Heart left ventricle (tissue), 16 donors: ENCODE measurements at regions not wholly inside any gene's neighbourhood (a gene's known extent, or its start where the extent isn't known, plus 50 kb on each side); places are given as distances from the start of the nearest gene placed in this dataset.

Experiments used
- ATAC-seq, 4 donors: fragments of 200-7000 bp; cut with Tn5 transposase; one replicate each; pipeline ENCODE4 v1.9.1; 2020 to 2022; ENCODE audit warnings: moderate library complexity in 4 of 4, mild to moderate bottlenecking in 3 of 4, moderate number of reproducible peaks in 1 of 4
- DNase-seq, 5 donors: peaks; one replicate each; pipeline ENCODE4 v3.0.0-alpha.2; 2020
- H3K27ac ChIP-seq, 12 donors: fragments of 200-600 bp; sonication (generic) in 4 of 12; one replicate each; pipeline versions ENCODE4 v1.5.0 to v1.8.0; 2016 to 2022; ENCODE audit warnings: mild to moderate bottlenecking in 2 of 12
- H3K27me3 ChIP-seq, 9 donors: fragments of 200-600 bp; sonication (generic) in 2 of 9; one replicate each; pipeline versions ENCODE4 v1.5.1 to v1.8.0; 2016 to 2022; ENCODE audit warnings: mild to moderate bottlenecking in 3 of 9
- H3K36me3 ChIP-seq, 9 donors: fragments of 200-600 bp; sonication (generic) in 2 of 9; one replicate each; pipeline versions ENCODE4 v1.5.0 to v1.8.0; 2018 to 2022; ENCODE audit warnings: mild to moderate bottlenecking in 2 of 9
- H3K4me1 ChIP-seq, 12 donors: fragments of 200-600 bp; sonication (generic) in 4 of 12; one replicate each; pipeline versions ENCODE4 v1.5.0 to v1.8.0; 2016 to 2022; ENCODE audit warnings: mild to moderate bottlenecking in 3 of 12
- H3K4me3 ChIP-seq, 12 donors: fragments of 200-600 bp; sonication (generic) in 4 of 12; one replicate each; pipeline versions ENCODE4 v1.5.0 to v1.8.0; 2017 to 2022; ENCODE audit warnings: mild to moderate bottlenecking in 9 of 12, moderate library complexity in 4 of 12
- H3K9me3 ChIP-seq, 12 donors: fragments of 200-600 bp; sonication (generic) in 4 of 12; one replicate each; pipeline versions ENCODE4 v1.5.0 to v1.8.0; 2016 to 2022; ENCODE audit warnings: mild to moderate bottlenecking in 1 of 12
- POLR2A ChIP-seq, 2 donors: fragments of 450-650 bp; IDR thresholded peaks; one replicate each; pipeline ENCODE4 v1.6.1; 2017; ENCODE audit warnings: antibody characterized with exemption in 2 of 2, mild to moderate bottlenecking in 2 of 2, moderate library complexity in 2 of 2
- WGBS, 4 donors: extraction: QIAGEN DNeasy Blood & Tissue Kit in 2 of 4; methylation state at CpG; one replicate each; pipeline versions ENCODE4 v1.1.5 to v1.1.7; 2013 to 2018; 5-methylcytosine and 5-hydroxymethylcytosine counted together
- intact Hi-C, 10 donors: fragments of 100-400 bp; cut with DNase I; formaldehyde crosslinking; loops; one replicate each; pipeline versions ENCODE4 v1.11.1 to v1.14.2; 2022
- TF ChIP-seq, protein P1 (sequence below), 12 donors: fragments of 200-600 bp; sonication (generic) in 4 of 12; IDR thresholded peaks; one replicate each; pipeline versions ENCODE4 v1.5.0 to v1.8.0; 2018 to 2022; ENCODE audit warnings: antibody characterized with exemption in 12 of 12, mild to moderate bottlenecking in 5 of 12
- donor health status: ischemic (EF 13 %, LVEDD 7.1; RV severe dilation, severe dysfunction).
- donor health status: healthy with polysubstance abuse.
- donor health status: DM: no; HTN: yes; CAD: no.
- donor health status: DM: no; HTN: no; CAD: no.
- donor health status: ischemic (EF 25% LVEDD 6.9; RV normal size, moderate dysfunction).
- donor health status: ischemic (EF 25% LVEDD 5.7; RV mildly dilated, moderate dysfunction).
- donor health status: healthy.
- donor health status: DM: yes; HTN: yes; CAD: no.
- donor health status: ischemic (EF 35%, LVEDD 5.7; RV mildly dilated, moderate dysfunction).
- donor health status: nonischemic (EF 11% LVEDD 7.7; RV severe dilation, severe dysfunction).
- donor health status: DM: yes; HTN: yes; CAD: no.
- donor health status: PGD.
- donor health status: ischemic (EF 29% LVEDD 5.4; RV normal size, mild dysfunction).
- donor health status: nonischemic (EF 23%, LVEDD 6.1; RV moderate dilation, normal function).

GRCh38 chr19:56934438-56935090 is 94.0 kb upstream of the PEG3 start:
- ATAC-seq, result no peak
- no peak for TF ChIP-seq POLR2A (IDR thresholded peaks at IDR 0.05)
- TF ChIP-seq, protein P1, sequence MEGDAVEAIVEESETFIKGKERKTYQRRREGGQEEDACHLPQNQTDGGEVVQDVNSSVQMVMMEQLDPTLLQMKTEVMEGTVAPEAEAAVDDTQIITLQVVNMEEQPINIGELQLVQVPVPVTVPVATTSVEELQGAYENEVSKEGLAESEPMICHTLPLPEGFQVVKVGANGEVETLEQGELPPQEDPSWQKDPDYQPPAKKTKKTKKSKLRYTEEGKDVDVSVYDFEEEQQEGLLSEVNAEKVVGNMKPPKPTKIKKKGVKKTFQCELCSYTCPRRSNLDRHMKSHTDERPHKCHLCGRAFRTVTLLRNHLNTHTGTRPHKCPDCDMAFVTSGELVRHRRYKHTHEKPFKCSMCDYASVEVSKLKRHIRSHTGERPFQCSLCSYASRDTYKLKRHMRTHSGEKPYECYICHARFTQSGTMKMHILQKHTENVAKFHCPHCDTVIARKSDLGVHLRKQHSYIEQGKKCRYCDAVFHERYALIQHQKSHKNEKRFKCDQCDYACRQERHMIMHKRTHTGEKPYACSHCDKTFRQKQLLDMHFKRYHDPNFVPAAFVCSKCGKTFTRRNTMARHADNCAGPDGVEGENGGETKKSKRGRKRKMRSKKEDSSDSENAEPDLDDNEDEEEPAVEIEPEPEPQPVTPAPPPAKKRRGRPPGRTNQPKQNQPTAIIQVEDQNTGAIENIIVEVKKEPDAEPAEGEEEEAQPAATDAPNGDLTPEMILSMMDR (IDR thresholded peaks at IDR 0.05), result no peak

DNA sequence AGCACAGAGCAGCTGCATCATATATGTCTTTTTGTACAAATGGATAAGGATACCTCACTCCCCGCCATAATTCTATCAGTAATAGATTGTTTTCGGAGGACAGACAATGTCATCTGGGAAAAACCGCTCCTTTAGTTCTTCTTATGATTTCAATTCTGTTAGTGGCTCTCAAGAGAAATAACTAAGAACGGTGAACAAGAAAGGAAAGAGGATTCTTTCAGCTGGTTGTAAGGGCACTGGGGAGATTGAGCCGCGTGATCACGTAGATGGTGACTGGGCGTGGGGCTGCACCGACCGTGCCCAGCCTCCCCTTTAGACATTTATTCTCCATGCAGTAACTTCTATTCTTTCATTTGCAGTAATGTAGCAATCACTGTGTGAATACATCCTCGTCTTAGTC is 99.4 kb upstream of the PEG3 start:
- Histone ChIP-seq H3K4me3 (no peak overlapping the region), H3K27me3 (peaks cover 0 to 27% (median 0%) of the 10 kb centered on the region in 9 donors), H3K36me3 (no peaks in the 10 kb centered on the region), H3K9me3 (peaks cover 0 to 20% (median 0%) of the 10 kb centered on the region in 12 donors), H3K4me1 (no peaks in the 10 kb centered on the region), H3K27ac (no peak overlapping the region)
- DNase-seq (no peak), ATAC-seq (no peak)
- TF ChIP-seq POLR2A (IDR thresholded peaks at IDR 0.05), result no peak
- 87 to 91% (median 88%) methylated on average over 11 of the region's 11 CpGs for WGBS, 4 donors
- intact Hi-C loops, result no loop called here

More at GRCh38 chr19:56934438-56935090, 94.0 kb upstream of the PEG3 start:
- Histone ChIP-seq H3K4me3 (no peak overlapping the region), H3K27ac (no peak overlapping the region), H3K4me1 (no peaks in the 10 kb centered on the region), H3K36me3 (no peaks in the 10 kb centered on the region), H3K9me3 (peaks cover 0 to 19% (median 0%) of the 10 kb centered on the region in 12 donors), H3K27me3 (peaks cover 0 to 9% (median 0%) of the 10 kb centered on the region in 9 donors)
- DNase-seq, result no peak
- intact Hi-C loops, result no loop called here
- WGBS, 4 donors, result 79 to 82% (median 81%) methylated on average over 9 of the region's 9 CpGs

DNA sequence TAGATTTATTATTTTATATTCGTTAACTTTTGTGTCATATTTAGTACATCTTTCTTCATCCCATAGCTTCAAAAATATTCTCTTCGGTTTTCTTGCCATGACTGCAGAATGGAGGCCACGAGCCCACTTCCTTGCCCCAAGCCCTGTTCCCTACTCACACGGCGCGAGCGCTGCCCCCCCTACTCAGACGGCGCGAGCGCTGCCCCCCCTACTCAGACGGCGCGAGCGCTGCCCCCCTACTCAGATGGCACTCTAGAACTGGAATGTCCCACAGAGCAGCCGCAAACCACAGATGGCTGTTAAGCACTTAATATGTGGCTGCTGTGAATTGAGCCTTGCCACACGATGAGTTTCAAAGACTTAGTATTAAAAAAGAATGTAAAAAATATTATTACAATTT is 102.2 kb upstream of the PEG3 start:
- intact Hi-C loops, result no loop called here
- Histone ChIP-seq H3K27ac (no peak overlapping the region), H3K27me3 (peaks cover 0 to 32% (median 0%) of the 10 kb centered on the region in 9 donors), H3K4me3 (no peak overlapping the region), H3K36me3 (no peaks in the 10 kb centered on the region), H3K4me1 (no peaks in the 10 kb centered on the region), H3K9me3 (peaks cover 0 to 16% (median 0%) of the 10 kb centered on the region in 12 donors)
- TF ChIP-seq POLR2A (IDR thresholded peaks at IDR 0.05), result no peak
- TF ChIP-seq, protein P1 (IDR thresholded peaks at IDR 0.05), result no peak
- DNase-seq, result peak in 4 of 5 donors; percentile 32 to 79 (median 41)
- WGBS, 4 donors, result 47 to 67% (median 64%) methylated on average over 17 of the region's 17 CpGs
- ATAC-seq, result peak in 3 of 4 donors; percentile 39 to 80 (median 51)

GRCh38 chr19:56946159-56946558 is 105.6 kb upstream of the PEG3 start:
- Histone ChIP-seq H3K27me3 (peaks cover 0 to 40% (median 0%) of the 10 kb centered on the region in 9 donors), H3K9me3 (peaks cover 0 to 14% (median 0%) of the 10 kb centered on the region in 12 donors), H3K4me1 (no peaks in the 10 kb centered on the region), H3K4me3 (no peak overlapping the region), H3K27ac (no peak overlapping the region), H3K36me3 (no peaks in the 10 kb centered on the region)
- 22 to 33% (median 26%) methylated on average over 6 of the region's 6 CpGs for WGBS, 4 donors
- no peak for DNase-seq
- intact Hi-C loops, result no loop called here
- no peak for ATAC-seq
- no peak for TF ChIP-seq POLR2A (IDR thresholded peaks at IDR 0.05)
- TF ChIP-seq, protein P1 (IDR thresholded peaks at IDR 0.05), result no peak
